ENCODE measurements at regions not wholly inside any gene's neighbourhood (a gene's known extent, or its start where the extent isn't known, plus 50 kb on each side); places are given as distances from the start of the nearest gene placed in this dataset.

DNA sequence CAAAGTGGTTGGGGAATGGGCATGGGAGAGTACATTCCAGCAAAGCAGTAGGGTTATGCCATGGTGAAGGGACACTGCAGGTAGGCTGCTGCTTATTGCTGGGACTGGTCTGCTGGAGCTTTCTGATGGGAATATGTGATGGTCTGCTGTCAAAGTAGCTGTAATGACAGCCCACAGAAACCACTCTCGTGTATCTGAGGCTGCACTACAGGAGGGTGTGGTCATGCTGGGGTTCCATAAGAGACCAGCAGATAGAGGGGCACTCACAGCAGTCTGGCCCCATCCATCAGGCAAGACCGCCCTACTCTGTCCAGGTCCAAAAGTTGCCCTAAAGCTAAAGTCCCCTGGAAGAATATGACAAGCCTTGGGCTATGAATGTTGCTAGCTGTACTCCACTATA, 739.3 kb downstream of the COL12A1 start:
- TF ChIP-seq EP300 (IDR thresholded peaks at IDR 0.05; ENCODE audit: borderline replicate concordance) (no peak), YY1 (IDR thresholded peaks at IDR 0.05; ENCODE audit: low read depth) (no peak), MAX (IDR thresholded peaks at IDR 0.05) (no peak), TCF12 (IDR thresholded peaks at IDR 0.05; ENCODE audit: low read depth) (no peak), FOXM1 (IDR thresholded peaks at IDR 0.05; ENCODE audit: borderline replicate concordance, low read depth) (no peak), RAD21 (IDR thresholded peaks at IDR 0.05; ENCODE audit: low read depth) (no peak), TEAD4 (IDR thresholded peaks at IDR 0.05) (no peak), TAF1 (IDR thresholded peaks at IDR 0.05; ENCODE audit: low read depth) (no peak), CEBPB (IDR thresholded peaks at IDR 0.05) (no peak)
- TF ChIP-seq, protein P1, sequence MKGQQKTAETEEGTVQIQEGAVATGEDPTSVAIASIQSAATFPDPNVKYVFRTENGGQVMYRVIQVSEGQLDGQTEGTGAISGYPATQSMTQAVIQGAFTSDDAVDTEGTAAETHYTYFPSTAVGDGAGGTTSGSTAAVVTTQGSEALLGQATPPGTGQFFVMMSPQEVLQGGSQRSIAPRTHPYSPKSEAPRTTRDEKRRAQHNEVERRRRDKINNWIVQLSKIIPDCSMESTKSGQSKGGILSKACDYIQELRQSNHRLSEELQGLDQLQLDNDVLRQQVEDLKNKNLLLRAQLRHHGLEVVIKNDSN (IDR thresholded peaks at IDR 0.05), result no peak
- TF ChIP-seq, protein P2, sequence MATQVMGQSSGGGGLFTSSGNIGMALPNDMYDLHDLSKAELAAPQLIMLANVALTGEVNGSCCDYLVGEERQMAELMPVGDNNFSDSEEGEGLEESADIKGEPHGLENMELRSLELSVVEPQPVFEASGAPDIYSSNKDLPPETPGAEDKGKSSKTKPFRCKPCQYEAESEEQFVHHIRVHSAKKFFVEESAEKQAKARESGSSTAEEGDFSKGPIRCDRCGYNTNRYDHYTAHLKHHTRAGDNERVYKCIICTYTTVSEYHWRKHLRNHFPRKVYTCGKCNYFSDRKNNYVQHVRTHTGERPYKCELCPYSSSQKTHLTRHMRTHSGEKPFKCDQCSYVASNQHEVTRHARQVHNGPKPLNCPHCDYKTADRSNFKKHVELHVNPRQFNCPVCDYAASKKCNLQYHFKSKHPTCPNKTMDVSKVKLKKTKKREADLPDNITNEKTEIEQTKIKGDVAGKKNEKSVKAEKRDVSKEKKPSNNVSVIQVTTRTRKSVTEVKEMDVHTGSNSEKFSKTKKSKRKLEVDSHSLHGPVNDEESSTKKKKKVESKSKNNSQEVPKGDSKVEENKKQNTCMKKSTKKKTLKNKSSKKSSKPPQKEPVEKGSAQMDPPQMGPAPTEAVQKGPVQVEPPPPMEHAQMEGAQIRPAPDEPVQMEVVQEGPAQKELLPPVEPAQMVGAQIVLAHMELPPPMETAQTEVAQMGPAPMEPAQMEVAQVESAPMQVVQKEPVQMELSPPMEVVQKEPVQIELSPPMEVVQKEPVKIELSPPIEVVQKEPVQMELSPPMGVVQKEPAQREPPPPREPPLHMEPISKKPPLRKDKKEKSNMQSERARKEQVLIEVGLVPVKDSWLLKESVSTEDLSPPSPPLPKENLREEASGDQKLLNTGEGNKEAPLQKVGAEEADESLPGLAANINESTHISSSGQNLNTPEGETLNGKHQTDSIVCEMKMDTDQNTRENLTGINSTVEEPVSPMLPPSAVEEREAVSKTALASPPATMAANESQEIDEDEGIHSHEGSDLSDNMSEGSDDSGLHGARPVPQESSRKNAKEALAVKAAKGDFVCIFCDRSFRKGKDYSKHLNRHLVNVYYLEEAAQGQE (IDR thresholded peaks at IDR 0.05; ENCODE audit: low read depth), result no peak

Measured in Ishikawa (cell line).